ENCODE measurements at regions not wholly inside any gene's neighbourhood (a gene's known extent, or its start where the extent isn't known, plus 50 kb on each side); places are given as distances from the start of the nearest gene placed in this dataset.

- H3K9me2 ChIP-seq (replicated peaks; ENCODE audit: insufficient read depth, low read length) = no peaks in the 10 kb centered on the region
- no peak overlapping the region for H3K9ac ChIP-seq (ENCODE audit: low read length)
- H3K27me3 ChIP-seq (ENCODE audit: low read length) = no peaks in the 10 kb centered on the region
- no peak overlapping the region for H2AFZ ChIP-seq (ENCODE audit: low read length)
- no peaks in the 10 kb centered on the region for H3K79me2 ChIP-seq (ENCODE audit: low read length)
- H3K9me3 ChIP-seq (ENCODE audit: low read length) = no peaks in the 10 kb centered on the region
- no peak overlapping the region for H3K4me3 ChIP-seq (ENCODE audit: low read length)
- no peaks in the 10 kb centered on the region for H3K36me3 ChIP-seq (ENCODE audit: insufficient read depth, low read length)
- DNase-seq = no peak
- H3K4me2 ChIP-seq (ENCODE audit: low read depth, low read length, poor library complexity, severe bottlenecking) = no peak overlapping the region
- no peak overlapping the region for H3K27ac ChIP-seq (ENCODE audit: low read length)
- no peaks in the 10 kb centered on the region for H3K4me1 ChIP-seq (ENCODE audit: low read length)
- no peaks in the 10 kb centered on the region for H4K20me1 ChIP-seq (ENCODE audit: insufficient read depth, low read depth, low read length)
Measured at GRCh38 chr11:19639603-19640105, 73.0 kb upstream of the NAV2 start.

GRCh38 chr11:19635332-19635731 lies 77.3 kb upstream of the NAV2 start:
- no peaks in the 10 kb centered on the region for H3K9me2 ChIP-seq (replicated peaks; ENCODE audit: insufficient read depth, low read length)
- H3K9me3 ChIP-seq (ENCODE audit: low read length) = no peaks in the 10 kb centered on the region
- no peak overlapping the region for H2AFZ ChIP-seq (ENCODE audit: low read length)
- H3K27ac ChIP-seq (ENCODE audit: low read length) = no peak overlapping the region
- no peaks in the 10 kb centered on the region for H4K20me1 ChIP-seq (ENCODE audit: insufficient read depth, low read depth, low read length)
- no peak overlapping the region for H3K4me2 ChIP-seq (ENCODE audit: low read depth, low read length, poor library complexity, severe bottlenecking)
- no peak overlapping the region for H3K9ac ChIP-seq (ENCODE audit: low read length)
- no peak for DNase-seq
- no peak overlapping the region for H3K4me3 ChIP-seq (ENCODE audit: low read length)
- no peaks in the 10 kb centered on the region for H3K79me2 ChIP-seq (ENCODE audit: low read length)
- H3K4me1 ChIP-seq (ENCODE audit: low read length) = no peaks in the 10 kb centered on the region
- H3K27me3 ChIP-seq (ENCODE audit: low read length) = no peaks in the 10 kb centered on the region
- no peaks in the 10 kb centered on the region for H3K36me3 ChIP-seq (ENCODE audit: insufficient read depth, low read length)

GRCh38 chr11:19633276-19633675 lies 79.4 kb upstream of the NAV2 start:
- no peaks in the 10 kb centered on the region for H3K79me2 ChIP-seq (ENCODE audit: low read length)
- H3K27me3 ChIP-seq (ENCODE audit: low read length) = no peaks in the 10 kb centered on the region

GRCh38 chr11:19632499-19632834 lies 80.2 kb upstream of the NAV2 start:
- DNase-seq = no peak
- H3K9me3 ChIP-seq (ENCODE audit: low read length) = no peaks in the 10 kb centered on the region
- H3K27ac ChIP-seq (ENCODE audit: low read length) = no peak overlapping the region
- no peak overlapping the region for H3K9ac ChIP-seq (ENCODE audit: low read length)
- H3K4me3 ChIP-seq (ENCODE audit: low read length) = no peak overlapping the region
- no peaks in the 10 kb centered on the region for H3K27me3 ChIP-seq (ENCODE audit: low read length)
- no peak overlapping the region for H2AFZ ChIP-seq (ENCODE audit: low read length)
- H3K36me3 ChIP-seq (ENCODE audit: insufficient read depth, low read length) = no peaks in the 10 kb centered on the region
- no peaks in the 10 kb centered on the region for H3K79me2 ChIP-seq (ENCODE audit: low read length)
- no peaks in the 10 kb centered on the region for H3K4me1 ChIP-seq (ENCODE audit: low read length)
- no peaks in the 10 kb centered on the region for H4K20me1 ChIP-seq (ENCODE audit: insufficient read depth, low read depth, low read length)
- no peak overlapping the region for H3K4me2 ChIP-seq (ENCODE audit: low read depth, low read length, poor library complexity, severe bottlenecking)
- no peaks in the 10 kb centered on the region for H3K9me2 ChIP-seq (replicated peaks; ENCODE audit: insufficient read depth, low read length)

More at GRCh38 chr11:19633276-19633675, 79.4 kb upstream of the NAV2 start:
- no peak overlapping the region for H3K27ac ChIP-seq (ENCODE audit: low read length)
- H3K9me2 ChIP-seq (replicated peaks; ENCODE audit: insufficient read depth, low read length) = no peaks in the 10 kb centered on the region
- H3K4me3 ChIP-seq (ENCODE audit: low read length) = no peak overlapping the region
- no peak overlapping the region for H2AFZ ChIP-seq (ENCODE audit: low read length)
- no peaks in the 10 kb centered on the region for H3K9me3 ChIP-seq (ENCODE audit: low read length)
- no peak overlapping the region for H3K9ac ChIP-seq (ENCODE audit: low read length)
- DNase-seq = no peak
- no peaks in the 10 kb centered on the region for H3K36me3 ChIP-seq (ENCODE audit: insufficient read depth, low read length)
- H4K20me1 ChIP-seq (ENCODE audit: insufficient read depth, low read depth, low read length) = no peaks in the 10 kb centered on the region
- H3K4me2 ChIP-seq (ENCODE audit: low read depth, low read length, poor library complexity, severe bottlenecking) = no peak overlapping the region
- no peaks in the 10 kb centered on the region for H3K4me1 ChIP-seq (ENCODE audit: low read length)

- no peaks in the 10 kb centered on the region for H3K27me3 ChIP-seq (ENCODE audit: low read length)
- DNase-seq = no peak
- H3K9me3 ChIP-seq (ENCODE audit: low read length) = no peaks in the 10 kb centered on the region
- no peak overlapping the region for H3K4me3 ChIP-seq (ENCODE audit: low read length)
- no peak overlapping the region for H3K4me2 ChIP-seq (ENCODE audit: low read depth, low read length, poor library complexity, severe bottlenecking)
- H2AFZ ChIP-seq (ENCODE audit: low read length) = no peak overlapping the region
- H3K36me3 ChIP-seq (ENCODE audit: insufficient read depth, low read length) = no peaks in the 10 kb centered on the region
- no peaks in the 10 kb centered on the region for H4K20me1 ChIP-seq (ENCODE audit: insufficient read depth, low read depth, low read length)
- no peak overlapping the region for H3K27ac ChIP-seq (ENCODE audit: low read length)
- H3K9me2 ChIP-seq (replicated peaks; ENCODE audit: insufficient read depth, low read length) = no peaks in the 10 kb centered on the region
- H3K4me1 ChIP-seq (ENCODE audit: low read length) = no peaks in the 10 kb centered on the region
- H3K79me2 ChIP-seq (ENCODE audit: low read length) = no peaks in the 10 kb centered on the region
- H3K9ac ChIP-seq (ENCODE audit: low read length) = no peak overlapping the region
Measured at GRCh38 chr11:19631712-19632498, 80.7 kb upstream of the NAV2 start.

GRCh38 chr11:19628018-19628417 lies 84.6 kb upstream of the NAV2 start:
- Histone ChIP-seq H3K36me3 (ENCODE audit: insufficient read depth, low read length) (no peaks in the 10 kb centered on the region), H3K4me3 (ENCODE audit: low read length) (no peak overlapping the region), H3K4me2 (ENCODE audit: low read depth, low read length, poor library complexity, severe bottlenecking) (no peak overlapping the region), H2AFZ (ENCODE audit: low read length) (no peak overlapping the region), H3K27ac (ENCODE audit: low read length) (no peak overlapping the region), H3K9me2 (replicated peaks; ENCODE audit: insufficient read depth, low read length) (no peaks in the 10 kb centered on the region), H3K79me2 (ENCODE audit: low read length) (no peaks in the 10 kb centered on the region), H3K9me3 (ENCODE audit: low read length) (no peaks in the 10 kb centered on the region), H3K9ac (ENCODE audit: low read length) (no peak overlapping the region), H4K20me1 (ENCODE audit: insufficient read depth, low read depth, low read length) (no peaks in the 10 kb centered on the region), H3K27me3 (ENCODE audit: low read length) (no peaks in the 10 kb centered on the region), H3K4me1 (ENCODE audit: low read length) (no peaks in the 10 kb centered on the region)
- DNase-seq = no peak

- no peaks in the 10 kb centered on the region for H3K4me1 ChIP-seq (ENCODE audit: low read length)
- no peaks in the 10 kb centered on the region for H4K20me1 ChIP-seq (ENCODE audit: insufficient read depth, low read depth, low read length)
- H3K27me3 ChIP-seq (ENCODE audit: low read length) = no peaks in the 10 kb centered on the region
- no peak for DNase-seq
- no peaks in the 10 kb centered on the region for H3K9me2 ChIP-seq (replicated peaks; ENCODE audit: insufficient read depth, low read length)
- H2AFZ ChIP-seq (ENCODE audit: low read length) = no peak overlapping the region
- H3K27ac ChIP-seq (ENCODE audit: low read length) = no peak overlapping the region
- H3K4me3 ChIP-seq (ENCODE audit: low read length) = no peak overlapping the region
- H3K4me2 ChIP-seq (ENCODE audit: low read depth, low read length, poor library complexity, severe bottlenecking) = no peak overlapping the region
- no peak overlapping the region for H3K9ac ChIP-seq (ENCODE audit: low read length)
- H3K36me3 ChIP-seq (ENCODE audit: insufficient read depth, low read length) = no peaks in the 10 kb centered on the region
- no peaks in the 10 kb centered on the region for H3K79me2 ChIP-seq (ENCODE audit: low read length)
- H3K9me3 ChIP-seq (ENCODE audit: low read length) = no peaks in the 10 kb centered on the region
Measured at GRCh38 chr11:19627566-19627965, 85.1 kb upstream of the NAV2 start.

- Histone ChIP-seq H3K4me1 (ENCODE audit: low read length) (no peaks in the 10 kb centered on the region), H2AFZ (ENCODE audit: low read length) (no peak overlapping the region), H3K27me3 (ENCODE audit: low read length) (no peaks in the 10 kb centered on the region), H3K9me3 (ENCODE audit: low read length) (no peaks in the 10 kb centered on the region), H3K79me2 (ENCODE audit: low read length) (no peaks in the 10 kb centered on the region), H4K20me1 (ENCODE audit: insufficient read depth, low read depth, low read length) (no peaks in the 10 kb centered on the region), H3K9me2 (replicated peaks; ENCODE audit: insufficient read depth, low read length) (no peaks in the 10 kb centered on the region), H3K36me3 (ENCODE audit: insufficient read depth, low read length) (no peaks in the 10 kb centered on the region), H3K4me3 (ENCODE audit: low read length) (no peak overlapping the region), H3K27ac (ENCODE audit: low read length) (no peak overlapping the region), H3K9ac (ENCODE audit: low read length) (no peak overlapping the region), H3K4me2 (ENCODE audit: low read depth, low read length, poor library complexity, severe bottlenecking) (no peak overlapping the region)
- no peak for DNase-seq
Measured at GRCh38 chr11:19625438-19625837, 87.2 kb upstream of the NAV2 start.
